Pancreas (tissue), 10 donors: ENCODE measurements at regions not wholly inside any gene's neighbourhood (a gene's known extent, or its start where the extent isn't known, plus 50 kb on each side); places are given as distances from the start of the nearest gene placed in this dataset.
A peak's percentile ranks its signal among the peaks of the same experiment; 100 is the strongest.

Source experiments
- ATAC-seq, 4 donors: fragments of 200-7000 bp; cut with Tn5 transposase; one replicate each; pipeline versions ENCODE4 v1.8.0 to v1.9.1; 2020; ENCODE audit warnings: mild to moderate bottlenecking in 4 of 4, moderate library complexity in 4 of 4
- DNase-seq, 6 donors: peaks; one replicate each; pipeline ENCODE4 v3.0.0-alpha.2; 2020
- FAIRE-seq: peaks from 2 replicates; lab custom pipeline; 2012; peaks lifted over from hg19 to GRCh38; lab: Jason Lieb, UNC
- H3K27ac ChIP-seq, 4 donors: fragments of 200-600 bp; sonication (generic); 1 replicate in 3 of 4; 2 replicates in 1 of 4; pipeline versions ENCODE4 v1.5.0 to v1.8.0; 2020
- H3K27me3 ChIP-seq, 4 donors: fragments of 200-600 bp; one replicate each; pipeline ENCODE4 v1.8.0; 2021
- H3K36me3 ChIP-seq, 3 donors: fragments of 200-600 bp; sonication (generic) in 1 of 3; one replicate each; pipeline versions ENCODE4 v1.5.0 to v1.8.0; 2020 to 2021
- H3K4me1 ChIP-seq, 3 donors: fragments of 200-600 bp; one replicate each; pipeline ENCODE4 v1.8.0; 2021
- H3K4me3 ChIP-seq, 4 donors: fragments of 200-600 bp; sonication (generic) in 2 of 4; one replicate each; pipeline versions ENCODE4 v1.5.0 to v1.8.0; 2020 to 2021
- H3K9me3 ChIP-seq, 4 donors: fragments of 200-600 bp; one replicate each; pipeline ENCODE4 v1.8.0; 2021
- CTCF ChIP-seq, 4 donors: fragments of 200-600 bp; sonication (generic) in 3 of 4; IDR thresholded peaks; one replicate each; pipeline versions ENCODE4 v1.5.0 to v1.8.0; 2021; ENCODE audit warnings: antibody characterized with exemption in 4 of 4
- WGBS, 2 donors: extraction: QIAGEN DNeasy Blood & Tissue Kit; methylation state at CpG; one replicate each; pipeline ENCODE4 v1.1.7; 2013; 5-methylcytosine and 5-hydroxymethylcytosine counted together
- intact Hi-C, 3 donors: fragments of 100-400 bp; cut with DNase I; formaldehyde crosslinking; loops; one replicate each; pipeline versions ENCODE4 v1.11.1 to v1.14.2; 2022
- donor health status: healthy with polysubstance abuse.
- donor health status: DM: no; HTN: no; CAD: no; lungs with moderate emphysema.
- donor health status: DM: no; HTN: no; CAD: no.
- donor health status: control.
- donor health status: control.
- donor health status: Bipolar disorder and iron deficiency.
- donor health status: DM: yes; HTN: yes; CAD: no.
- donor health status: DM: no; HTN: no; CAD: no.
- donor health status: DM: no; HTN: no; CAD: no.
- donor health status: DM: yes; HTN: yes; CAD: no.

GRCh38 chr4:41414412-41414779 is 123.6 kb upstream of the LIMCH1 start:
- WGBS, 2 donors: 70 to 79% methylated on average over 7 of the region's 7 CpGs

GRCh38 chr4:41418444-41418843 is 119.5 kb upstream of the LIMCH1 start:
- no peak for TF ChIP-seq CTCF (IDR thresholded peaks at IDR 0.05)
- FAIRE-seq (no peak), DNase-seq (peak in 4 of 6 donors; percentile 11 to 63 (median 30)), ATAC-seq (peak; percentile 38 to 73 (median 54))
- H3K9me3 ChIP-seq: no peaks in the 10 kb centered on the region
- WGBS, 2 donors: 9 to 14% methylated on average over 8 of the region's 8 CpGs
- intact Hi-C loops: no loop called here
- no peaks in the 10 kb centered on the region for H3K4me1 ChIP-seq
- no peaks in the 10 kb centered on the region for H3K36me3 ChIP-seq
- no peaks in the 10 kb centered on the region for H3K27me3 ChIP-seq
- no peak overlapping the region for H3K4me3 ChIP-seq
- H3K27ac ChIP-seq: peak overlapping the region in 1 of 4 donors; percentile 13

More at GRCh38 chr4:41414412-41414779, 123.6 kb upstream of the LIMCH1 start:
- DNase-seq (no peak), ATAC-seq (no peak), FAIRE-seq (no peak)
- no peak overlapping the region for H3K27ac ChIP-seq
- intact Hi-C loops: no loop called here
- no peaks in the 10 kb centered on the region for H3K4me1 ChIP-seq
- no peaks in the 10 kb centered on the region for H3K9me3 ChIP-seq
- no peak overlapping the region for H3K4me3 ChIP-seq
- H3K36me3 ChIP-seq: no peaks in the 10 kb centered on the region
- TF ChIP-seq CTCF (IDR thresholded peaks at IDR 0.05): no peak
- H3K27me3 ChIP-seq: no peaks in the 10 kb centered on the region

- intact Hi-C loops: no loop called here
- FAIRE-seq: no peak
These were observed 117.4 kb upstream of the LIMCH1 start for GRCh38 chr4:41420541-41420940.

GRCh38 chr4:41423117-41423516 is 114.8 kb upstream of the LIMCH1 start:
- no peak for TF ChIP-seq CTCF (IDR thresholded peaks at IDR 0.05)
- Histone ChIP-seq H3K4me1 (peaks cover 0 to 8% (median 6%) of the 10 kb centered on the region in 3 donors), H3K4me3 (no peak overlapping the region), H3K36me3 (no peaks in the 10 kb centered on the region), H3K27me3 (no peaks in the 10 kb centered on the region), H3K27ac (no peak overlapping the region), H3K9me3 (no peaks in the 10 kb centered on the region)
- FAIRE-seq (no peak), ATAC-seq (no peak), DNase-seq (no peak)
- 89 to 93% methylated on average over 3 of the region's 3 CpGs for WGBS, 2 donors
- intact Hi-C loops: no loop called here

More at GRCh38 chr4:41420541-41420940, 117.4 kb upstream of the LIMCH1 start:
- H3K27ac ChIP-seq: no peak overlapping the region
- H3K9me3 ChIP-seq: no peaks in the 10 kb centered on the region
- no peak for TF ChIP-seq CTCF (IDR thresholded peaks at IDR 0.05)
- no peak overlapping the region for H3K4me3 ChIP-seq
- H3K27me3 ChIP-seq: no peaks in the 10 kb centered on the region
- 80 to 85% methylated on average over 6 of the region's 6 CpGs for WGBS, 2 donors
- H3K36me3 ChIP-seq: no peaks in the 10 kb centered on the region
- H3K4me1 ChIP-seq: no peaks in the 10 kb centered on the region
- ATAC-seq: no peak
- DNase-seq: no peak

GRCh38 chr4:41424522-41424921 is 113.4 kb upstream of the LIMCH1 start:
- TF ChIP-seq CTCF (IDR thresholded peaks at IDR 0.05): no peak
- no peak overlapping the region for H3K27ac ChIP-seq
- intact Hi-C loops: no loop called here

More at GRCh38 chr4:41424522-41424921, 113.4 kb upstream of the LIMCH1 start:
- DNase-seq (no peak), FAIRE-seq (no peak), ATAC-seq (no peak)
- Histone ChIP-seq H3K4me1 (peaks cover 0 to 10% (median 6%) of the 10 kb centered on the region in 3 donors), H3K4me3 (no peak overlapping the region), H3K27me3 (no peaks in the 10 kb centered on the region), H3K9me3 (no peaks in the 10 kb centered on the region), H3K36me3 (no peaks in the 10 kb centered on the region)
